Karpas-422 (cell line): ENCODE measurements at regions not wholly inside any gene's neighbourhood (a gene's known extent, or its start where the extent isn't known, plus 50 kb on each side); places are given as distances from the start of the nearest gene placed in this dataset.

Experiments used
- DNase-seq: peaks from one replicate; pipeline ENCODE4 v3.0.0-alpha.2; 2015
- H2AFZ ChIP-seq: fragments of 200-600 bp; sonication (generic); 2 replicates; pipeline ENCODE4 v1.6.1; 2014; ENCODE audit warnings: antibody characterized with exemption, low read length, mixed read lengths
- H3K27ac ChIP-seq: fragments of 200-600 bp; sonication (generic); 2 replicates; pipeline ENCODE4 v1.5.1; 2014; ENCODE audit warnings: mild to moderate bottlenecking, low read length, moderate library complexity
- H3K27me3 ChIP-seq: fragments of 200-600 bp; sonication (generic); 2 replicates; pipeline ENCODE4 v1.6.1; 2014; ENCODE audit warnings: low read length, mixed read lengths
- H3K36me3 ChIP-seq: fragments of 200-600 bp; sonication (generic); 2 replicates; pipeline ENCODE4 v1.6.1; 2014; ENCODE audit warnings: low read length, mixed read lengths; ENCODE audit not compliant: insufficient read depth
- H3K4me1 ChIP-seq: fragments of 200-600 bp; sonication (generic); 2 replicates; pipeline ENCODE4 v1.6.1; 2014; ENCODE audit warnings: mild to moderate bottlenecking, low read length, mixed read lengths
- H3K4me2 ChIP-seq: fragments of 200-600 bp; sonication (generic); 2 replicates; pipeline ENCODE4 v1.6.1; 2014; ENCODE audit warnings: low read length, low read depth, mild to moderate bottlenecking; ENCODE audit not compliant: poor library complexity, severe bottlenecking
- H3K4me3 ChIP-seq: fragments of 200-600 bp; sonication (generic); 2 replicates; pipeline ENCODE4 v1.5.1; 2014; ENCODE audit warnings: mild to moderate bottlenecking, antibody characterized with exemption, low read length, mixed read lengths
- H3K79me2 ChIP-seq: fragments of 200-600 bp; sonication (generic); 2 replicates; pipeline ENCODE4 v1.6.1; 2014; ENCODE audit warnings: mild to moderate bottlenecking, low read length, mixed read lengths
- H3K9ac ChIP-seq: fragments of 200-600 bp; sonication (generic); 2 replicates; pipeline ENCODE4 v1.6.0; 2014; ENCODE audit warnings: low read length
- H3K9me2 ChIP-seq: fragments of 200-600 bp; sonication (generic), shearing (Covaris generic); replicated peaks from 2 replicates; pipeline ENCODE4 v1.6.0; 2014; ENCODE audit warnings: mild to moderate bottlenecking, low read length, moderate library complexity; ENCODE audit not compliant: insufficient read depth
- H3K9me3 ChIP-seq: fragments of 300-700, 200-600 bp; sonication (generic); 2 replicates; pipeline ENCODE4 v1.6.1; 2014; ENCODE audit warnings: low read length, mixed read lengths
- H4K20me1 ChIP-seq: fragments of 200-600 bp; sonication (generic); 2 replicates; pipeline ENCODE4 v1.6.1; 2014; ENCODE audit warnings: mild to moderate bottlenecking, antibody characterized with exemption, low read length, low read depth; ENCODE audit not compliant: insufficient read depth

GRCh38 chr18:76592981-76593381, 97.9 kb upstream of the ZNF516 start:
- Histone ChIP-seq H2AFZ (no peak overlapping the region), H3K79me2 (no peaks in the 10 kb centered on the region), H3K4me2 (no peak overlapping the region), H3K4me1 (no peaks in the 10 kb centered on the region), H3K36me3 (no peaks in the 10 kb centered on the region), H3K9ac (no peak overlapping the region), H3K27me3 (peaks cover 4% of the 10 kb centered on the region; the same call in 1 of the 2 replicates), H3K4me3 (no peak overlapping the region), H3K9me3 (no peaks in the 10 kb centered on the region), H3K9me2 (no peaks in the 10 kb centered on the region), H4K20me1 (no peaks in the 10 kb centered on the region), H3K27ac (no peak overlapping the region)
- no peak for DNase-seq

- H2AFZ ChIP-seq, result no peak overlapping the region
- H4K20me1 ChIP-seq, result no peaks in the 10 kb centered on the region
- no peaks in the 10 kb centered on the region for H3K9me3 ChIP-seq
- H3K4me2 ChIP-seq, result no peak overlapping the region
- H3K4me1 ChIP-seq, result no peaks in the 10 kb centered on the region
- H3K79me2 ChIP-seq, result no peaks in the 10 kb centered on the region
- H3K9ac ChIP-seq, result no peak overlapping the region
- DNase-seq, result no peak
- peaks cover 4% of the 10 kb centered on the region; the same call in 1 of the 2 replicates for H3K27me3 ChIP-seq
- H3K36me3 ChIP-seq, result no peaks in the 10 kb centered on the region
- no peak overlapping the region for H3K4me3 ChIP-seq
- H3K27ac ChIP-seq, result no peak overlapping the region
- no peaks in the 10 kb centered on the region for H3K9me2 ChIP-seq
Observed at GRCh38 chr18:76592096-76592495, 97.1 kb upstream of the ZNF516 start.

GRCh38 chr18:76589866-76590265, 94.8 kb upstream of the ZNF516 start:
- H3K4me3 ChIP-seq, result no peak overlapping the region
- no peaks in the 10 kb centered on the region for H3K79me2 ChIP-seq
- H3K36me3 ChIP-seq, result no peaks in the 10 kb centered on the region
- no peaks in the 10 kb centered on the region for H3K4me1 ChIP-seq
- no peak overlapping the region for H3K9ac ChIP-seq
- H3K4me2 ChIP-seq, result no peak overlapping the region
- H3K27me3 ChIP-seq, result peaks cover 4% of the 10 kb centered on the region; the same call in 1 of the 2 replicates
- H3K27ac ChIP-seq, result no peak overlapping the region
- no peaks in the 10 kb centered on the region for H4K20me1 ChIP-seq
- no peaks in the 10 kb centered on the region for H3K9me2 ChIP-seq
- DNase-seq, result no peak
- no peak overlapping the region for H2AFZ ChIP-seq
- no peaks in the 10 kb centered on the region for H3K9me3 ChIP-seq

GRCh38 chr18:76589316-76589715, 94.3 kb upstream of the ZNF516 start:
- DNase-seq, result no peak
- H3K9me3 ChIP-seq, result no peaks in the 10 kb centered on the region
- no peak overlapping the region for H3K4me2 ChIP-seq
- no peak overlapping the region for H3K4me3 ChIP-seq
- H3K27me3 ChIP-seq, result peaks cover 4% of the 10 kb centered on the region; the same call in 1 of the 2 replicates
- no peaks in the 10 kb centered on the region for H3K4me1 ChIP-seq
- H3K36me3 ChIP-seq, result no peaks in the 10 kb centered on the region
- H3K9ac ChIP-seq, result no peak overlapping the region
- H3K27ac ChIP-seq, result no peak overlapping the region
- no peaks in the 10 kb centered on the region for H3K9me2 ChIP-seq
- H3K79me2 ChIP-seq, result no peaks in the 10 kb centered on the region
- H2AFZ ChIP-seq, result no peak overlapping the region
- H4K20me1 ChIP-seq, result no peaks in the 10 kb centered on the region

DNA sequence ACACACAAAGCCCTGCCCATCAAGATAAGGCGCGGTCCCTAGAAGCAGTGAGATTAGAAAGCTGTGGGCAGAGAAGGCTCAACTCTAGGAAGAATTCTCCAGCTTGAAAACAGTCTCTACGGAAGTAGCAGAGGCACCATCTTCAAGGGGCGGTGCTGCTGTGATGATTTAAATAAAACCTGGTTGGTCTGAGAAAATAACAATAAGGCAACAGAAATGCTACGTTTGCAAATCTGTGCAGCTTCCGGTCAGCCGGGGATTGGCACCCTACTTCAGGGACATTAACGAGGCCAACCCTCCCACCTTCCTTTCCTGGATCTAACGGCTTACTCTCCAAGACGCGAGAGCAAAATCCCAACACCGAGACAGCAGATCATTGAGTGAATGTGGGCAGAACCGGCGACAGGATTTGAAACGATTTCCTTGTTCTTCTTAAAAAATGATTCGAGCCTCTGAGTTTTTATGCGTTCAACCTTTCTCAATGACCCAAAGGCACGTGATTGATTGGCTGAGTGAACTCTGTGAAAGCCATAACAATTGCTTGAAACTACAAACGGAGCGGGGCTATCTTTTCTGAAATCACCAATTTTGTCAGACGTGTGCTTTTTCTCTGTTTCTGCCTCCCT, 93.7 kb upstream of the ZNF516 start:
- Histone ChIP-seq H3K4me3 (no peak overlapping the region), H3K9ac (no peak overlapping the region), H3K27me3 (peaks cover 4% of the 10 kb centered on the region; the same call in 1 of the 2 replicates), H3K79me2 (no peaks in the 10 kb centered on the region), H3K4me1 (no peaks in the 10 kb centered on the region), H3K27ac (no peak overlapping the region), H3K36me3 (no peaks in the 10 kb centered on the region), H3K9me2 (no peaks in the 10 kb centered on the region), H3K4me2 (no peak overlapping the region), H4K20me1 (no peaks in the 10 kb centered on the region), H2AFZ (no peak overlapping the region), H3K9me3 (no peaks in the 10 kb centered on the region)
- no peak for DNase-seq

DNA sequence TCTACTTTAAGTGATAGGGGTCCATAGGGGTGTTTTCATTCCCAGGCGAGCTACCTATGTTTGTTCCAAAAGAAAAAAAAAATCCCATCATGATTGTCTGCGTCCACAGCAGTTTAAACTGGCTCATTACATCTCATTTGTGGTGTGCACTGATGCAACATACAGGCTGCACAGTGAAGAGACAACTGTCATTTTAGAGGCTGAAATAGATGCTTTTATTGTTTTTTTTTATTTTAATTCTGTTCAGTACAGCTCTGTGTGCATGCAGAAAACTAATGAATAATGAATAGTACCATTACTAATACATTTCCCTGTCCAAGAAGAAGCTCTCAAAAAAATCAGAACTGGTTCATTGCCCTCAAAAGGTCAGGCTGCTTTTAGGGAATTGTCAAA, 92.8 kb upstream of the ZNF516 start:
- H3K36me3 ChIP-seq, result no peaks in the 10 kb centered on the region
- peaks cover 4% of the 10 kb centered on the region; the same call in 1 of the 2 replicates for H3K27me3 ChIP-seq
- H3K4me1 ChIP-seq, result no peaks in the 10 kb centered on the region
- no peak for DNase-seq
- no peak overlapping the region for H3K4me2 ChIP-seq
- H2AFZ ChIP-seq, result no peak overlapping the region
- no peak overlapping the region for H3K9ac ChIP-seq
- no peaks in the 10 kb centered on the region for H3K9me3 ChIP-seq
- H3K9me2 ChIP-seq, result no peaks in the 10 kb centered on the region
- H4K20me1 ChIP-seq, result no peaks in the 10 kb centered on the region
- H3K4me3 ChIP-seq, result no peak overlapping the region
- H3K79me2 ChIP-seq, result no peaks in the 10 kb centered on the region
- no peak overlapping the region for H3K27ac ChIP-seq

GRCh38 chr18:76587147-76587878, 92.3 kb upstream of the ZNF516 start:
- no peak for DNase-seq
- no peaks in the 10 kb centered on the region for H3K4me1 ChIP-seq
- no peak overlapping the region for H2AFZ ChIP-seq
- H3K27ac ChIP-seq, result no peak overlapping the region
- no peaks in the 10 kb centered on the region for H3K36me3 ChIP-seq
- no peaks in the 10 kb centered on the region for H3K9me2 ChIP-seq
- H3K9ac ChIP-seq, result no peak overlapping the region
- H4K20me1 ChIP-seq, result no peaks in the 10 kb centered on the region
- no peak overlapping the region for H3K4me3 ChIP-seq
- H3K4me2 ChIP-seq, result no peak overlapping the region
- H3K79me2 ChIP-seq, result no peaks in the 10 kb centered on the region
- H3K27me3 ChIP-seq, result peaks cover 4% of the 10 kb centered on the region; the same call in 1 of the 2 replicates
- no peaks in the 10 kb centered on the region for H3K9me3 ChIP-seq

- Histone ChIP-seq H3K27me3 (no peaks in the 10 kb centered on the region), H3K4me3 (no peak overlapping the region), H3K9me3 (no peaks in the 10 kb centered on the region), H4K20me1 (no peaks in the 10 kb centered on the region), H3K79me2 (no peaks in the 10 kb centered on the region), H3K4me2 (no peak overlapping the region), H3K4me1 (no peaks in the 10 kb centered on the region), H3K9me2 (no peaks in the 10 kb centered on the region), H3K9ac (no peak overlapping the region), H2AFZ (no peak overlapping the region), H3K36me3 (no peaks in the 10 kb centered on the region), H3K27ac (no peak overlapping the region)
- DNase-seq, result no peak
Observed at GRCh38 chr18:76584414-76585310, 89.6 kb upstream of the ZNF516 start.
